ENCODE measurements at regions not wholly inside any gene's neighbourhood (a gene's known extent, or its start where the extent isn't known, plus 50 kb on each side); places are given as distances from the start of the nearest gene placed in this dataset.
A peak's percentile ranks its signal among the peaks of the same experiment; 100 is the strongest.
"Not testable (repeated sequence)": the region's sequence is repeated elsewhere in the genome, so short reads cannot be mapped to it uniquely, and the experiment has no call there.

- DNase-seq = no peak
Observed at GRCh38 chr6:130557481-130558112, 191.8 kb downstream of the TMEM200A start.

GRCh38 chr6:130558131-130558530 is 192.3 kb downstream of the TMEM200A start:
- DNase-seq = no peak

- no peak for DNase-seq
Observed at GRCh38 chr6:130559166-130559565, 193.3 kb downstream of the TMEM200A start.

- DNase-seq = no peak
Observed at GRCh38 chr6:130560231-130560630, 194.4 kb downstream of the TMEM200A start.

- DNase-seq = not testable (repeated sequence)
Observed at GRCh38 chr6:130561159-130561558, 195.3 kb downstream of the TMEM200A start.

- no peak for DNase-seq
Observed at GRCh38 chr6:130565696-130566095, 199.9 kb downstream of the TMEM200A start.

GRCh38 chr6:130574146-130574545 is 208.3 kb downstream of the TMEM200A start:
- DNase-seq = no peak

GRCh38 chr6:130575557-130575956 is 209.7 kb downstream of the TMEM200A start:
- no peak for DNase-seq

GRCh38 chr6:130575971-130576370 is 210.2 kb downstream of the TMEM200A start:
- DNase-seq = peak; percentile 65

- DNase-seq = peak; percentile 10
Observed at GRCh38 chr6:130577178-130577919, 211.5 kb downstream of the TMEM200A start.

- DNase-seq = no peak
Observed at GRCh38 chr6:130578713-130579112, 212.9 kb downstream of the TMEM200A start.

GRCh38 chr6:130583268-130583667 is 217.5 kb downstream of the TMEM200A start:
- DNase-seq = no peak

GRCh38 chr6:130585587-130585986 is 219.8 kb downstream of the TMEM200A start:
- DNase-seq = no peak

- DNase-seq = no peak
Observed at GRCh38 chr6:130587778-130588520, 222.1 kb downstream of the TMEM200A start.

- DNase-seq = no peak
Observed at GRCh38 chr6:130593200-130593599, 227.4 kb downstream of the TMEM200A start.

- no peak for DNase-seq
Observed at GRCh38 chr6:130593948-130594347, 228.1 kb downstream of the TMEM200A start.

GRCh38 chr6:130598021-130598989 is 228.9 kb upstream of the SMLR1 start:
- no peak for DNase-seq

- DNase-seq = no peak
Observed at GRCh38 chr6:130600880-130601341, 226.3 kb upstream of the SMLR1 start.

- peak; percentile 35 for DNase-seq
Observed at GRCh38 chr6:130602151-130602770, 224.9 kb upstream of the SMLR1 start.

GRCh38 chr6:130603391-130603790 is 223.8 kb upstream of the SMLR1 start:
- DNase-seq = no peak

GRCh38 chr6:130604841-130605399 is 222.3 kb upstream of the SMLR1 start:
- no peak for DNase-seq

- no peak for DNase-seq
Observed at GRCh38 chr6:130610303-130610702, 216.9 kb upstream of the SMLR1 start.
